ENCODE measurements at regions not wholly inside any gene's neighbourhood (a gene's known extent, or its start where the extent isn't known, plus 50 kb on each side); places are given as distances from the start of the nearest gene placed in this dataset.

- H3K36me3 Mint-ChIP-seq, result no peaks in the 10 kb centered on the region
- Histone ChIP-seq H3K9ac (no peak overlapping the region), H3K9me3 (ENCODE audit: low read depth) (no peaks in the 10 kb centered on the region), H3K4me1 (peaks cover 12% of the 10 kb centered on the region), H3K79me2 (ENCODE audit: low read depth) (no peaks in the 10 kb centered on the region), H3F3A (ENCODE audit: low read depth) (no peaks in the 10 kb centered on the region), H3K4me2 (no peak overlapping the region), H3K27ac (no peak overlapping the region), H3K36me3 (no peaks in the 10 kb centered on the region), H3K27me3 (no peaks in the 10 kb centered on the region), H3K4me3 (no peak overlapping the region), H2AFZ (replicated peaks) (no peak overlapping the region), H4K20me1 (ENCODE audit: low read depth) (no peaks in the 10 kb centered on the region)
- H3K9me3 Mint-ChIP-seq, result peaks cover 2% of the 10 kb centered on the region
- no peak for DNase-seq (ENCODE audit: low spot score)
- peaks cover 12% of the 10 kb centered on the region for H3K4me1 Mint-ChIP-seq
- no peak overlapping the region for H3K4me3 Mint-ChIP-seq
- TF ChIP-seq CTCF (IDR thresholded peaks at IDR 0.05) (no peak), EZH2phosphoT487 (IDR thresholded peaks at IDR 0.05) (no peak), EZH2 (IDR thresholded peaks at IDR 0.05) (no peak)
- no peaks in the 10 kb centered on the region for H3K27me3 Mint-ChIP-seq (ENCODE audit: insufficient read depth, low read depth)
- no peak overlapping the region for H3K27ac Mint-ChIP-seq
Observed at GRCh38 chr9:109855540-109855939, 75.5 kb downstream of the PALM2AKAP2 start.

- Mint-ChIP-seq H3K27me3 (ENCODE audit: insufficient read depth, low read depth) (no peaks in the 10 kb centered on the region), H3K27ac (peak overlapping the region; percentile 48), H3K9me3 (no peaks in the 10 kb centered on the region), H3K4me1 (peaks cover 12% of the 10 kb centered on the region), H3K36me3 (no peaks in the 10 kb centered on the region), H3K4me3 (no peak overlapping the region)
- Histone ChIP-seq H3K9me3 (ENCODE audit: low read depth) (no peaks in the 10 kb centered on the region), H3K79me2 (ENCODE audit: low read depth) (no peaks in the 10 kb centered on the region), H3K4me2 (no peak overlapping the region), H3F3A (ENCODE audit: low read depth) (no peaks in the 10 kb centered on the region), H3K27me3 (no peaks in the 10 kb centered on the region), H3K4me1 (peaks cover 12% of the 10 kb centered on the region), H2AFZ (replicated peaks) (peak overlapping the region; percentile 68), H3K4me3 (no peak overlapping the region), H3K27ac (no peak overlapping the region), H3K9ac (no peak overlapping the region), H4K20me1 (ENCODE audit: low read depth) (no peaks in the 10 kb centered on the region), H3K36me3 (no peaks in the 10 kb centered on the region)
- peak; percentile 9 for DNase-seq (ENCODE audit: low spot score)
- no peak for TF ChIP-seq EZH2 (IDR thresholded peaks at IDR 0.05)
- no peak for TF ChIP-seq CTCF (IDR thresholded peaks at IDR 0.05)
- TF ChIP-seq EZH2phosphoT487 (IDR thresholded peaks at IDR 0.05), result no peak
Observed at GRCh38 chr9:109856785-109857184, 76.8 kb downstream of the PALM2AKAP2 start.

GRCh38 chr9:109857336-109857735, 77.3 kb downstream of the PALM2AKAP2 start:
- no peak for DNase-seq (ENCODE audit: low spot score)
- Mint-ChIP-seq H3K27ac (no peak overlapping the region), H3K4me3 (no peak overlapping the region), H3K27me3 (ENCODE audit: insufficient read depth, low read depth) (no peaks in the 10 kb centered on the region), H3K9me3 (no peaks in the 10 kb centered on the region), H3K4me1 (peaks cover 12% of the 10 kb centered on the region), H3K36me3 (no peaks in the 10 kb centered on the region)
- peaks cover 12% of the 10 kb centered on the region for H3K4me1 ChIP-seq
- H3K79me2 ChIP-seq (ENCODE audit: low read depth), result no peaks in the 10 kb centered on the region
- H3K27me3 ChIP-seq, result no peaks in the 10 kb centered on the region
- TF ChIP-seq EZH2phosphoT487 (IDR thresholded peaks at IDR 0.05), result no peak
- TF ChIP-seq EZH2 (IDR thresholded peaks at IDR 0.05), result no peak
- TF ChIP-seq CTCF (IDR thresholded peaks at IDR 0.05), result no peak
- no peak overlapping the region for H3K4me3 ChIP-seq
- no peak overlapping the region for H3K27ac ChIP-seq
- H3K4me2 ChIP-seq, result no peak overlapping the region
- no peak overlapping the region for H3K9ac ChIP-seq
- peak overlapping the region; percentile 68 for H2AFZ ChIP-seq (replicated peaks)
- H3K36me3 ChIP-seq, result no peaks in the 10 kb centered on the region
- H3F3A ChIP-seq (ENCODE audit: low read depth), result no peaks in the 10 kb centered on the region
- no peaks in the 10 kb centered on the region for H4K20me1 ChIP-seq (ENCODE audit: low read depth)
- no peaks in the 10 kb centered on the region for H3K9me3 ChIP-seq (ENCODE audit: low read depth)
